GM12873 (cell line): ENCODE measurements at regions not wholly inside any gene's neighbourhood (a gene's known extent, or its start where the extent isn't known, plus 50 kb on each side); places are given as distances from the start of the nearest gene placed in this dataset.

ENCODE experiments used
- TF ChIP-seq, protein P1 (sequence below): IDR thresholded peaks from 2 replicates; pipeline ENCODE4 v1.5.1; 2012; ENCODE audit warnings: low read depth, mild to moderate bottlenecking, moderate library complexity, low read length, control low read depth; ENCODE audit not compliant: insufficient read depth; ENCODE audit errors: missing control alignments

DNA sequence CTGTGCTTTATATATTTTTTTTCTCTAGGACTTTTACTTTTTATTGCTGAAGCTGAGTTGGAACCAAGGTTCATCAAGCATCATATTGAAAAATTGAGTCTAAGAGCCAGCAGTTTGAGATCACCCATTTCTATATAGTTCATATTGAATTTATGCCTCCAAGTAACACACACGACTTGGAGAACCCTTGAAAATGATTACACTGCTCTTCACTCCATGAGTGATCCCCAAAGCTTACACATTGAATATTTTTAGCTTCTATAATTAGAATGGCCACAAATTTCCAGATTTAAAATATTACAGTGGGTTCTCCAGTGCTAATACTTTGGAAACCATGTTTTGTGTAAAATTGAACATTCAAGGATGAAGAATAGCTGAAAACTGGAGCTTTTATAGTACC is 144.4 kb upstream of the SLC4A4 start:
- TF ChIP-seq, protein P1, sequence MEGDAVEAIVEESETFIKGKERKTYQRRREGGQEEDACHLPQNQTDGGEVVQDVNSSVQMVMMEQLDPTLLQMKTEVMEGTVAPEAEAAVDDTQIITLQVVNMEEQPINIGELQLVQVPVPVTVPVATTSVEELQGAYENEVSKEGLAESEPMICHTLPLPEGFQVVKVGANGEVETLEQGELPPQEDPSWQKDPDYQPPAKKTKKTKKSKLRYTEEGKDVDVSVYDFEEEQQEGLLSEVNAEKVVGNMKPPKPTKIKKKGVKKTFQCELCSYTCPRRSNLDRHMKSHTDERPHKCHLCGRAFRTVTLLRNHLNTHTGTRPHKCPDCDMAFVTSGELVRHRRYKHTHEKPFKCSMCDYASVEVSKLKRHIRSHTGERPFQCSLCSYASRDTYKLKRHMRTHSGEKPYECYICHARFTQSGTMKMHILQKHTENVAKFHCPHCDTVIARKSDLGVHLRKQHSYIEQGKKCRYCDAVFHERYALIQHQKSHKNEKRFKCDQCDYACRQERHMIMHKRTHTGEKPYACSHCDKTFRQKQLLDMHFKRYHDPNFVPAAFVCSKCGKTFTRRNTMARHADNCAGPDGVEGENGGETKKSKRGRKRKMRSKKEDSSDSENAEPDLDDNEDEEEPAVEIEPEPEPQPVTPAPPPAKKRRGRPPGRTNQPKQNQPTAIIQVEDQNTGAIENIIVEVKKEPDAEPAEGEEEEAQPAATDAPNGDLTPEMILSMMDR: no peak

DNA sequence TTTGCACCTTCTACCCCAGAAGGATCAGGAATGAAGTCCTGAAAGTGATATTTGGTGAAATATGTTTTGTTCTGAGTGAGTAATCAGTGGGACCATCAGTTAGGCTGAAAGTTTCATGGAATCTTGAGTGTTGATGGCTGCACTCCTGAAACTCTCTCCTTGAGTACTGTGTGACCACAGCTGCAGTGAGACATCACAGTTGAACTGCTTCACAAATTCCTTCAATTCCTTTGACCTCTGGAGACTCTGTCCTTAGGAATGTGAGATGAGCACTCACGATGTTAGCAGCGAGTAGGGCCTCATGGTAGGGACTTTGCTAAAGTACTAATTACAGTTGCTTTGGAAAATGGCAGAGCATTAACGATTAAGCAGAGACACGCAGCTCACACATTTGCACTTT is 142.9 kb upstream of the SLC4A4 start:
- TF ChIP-seq, protein P1: no peak

DNA sequence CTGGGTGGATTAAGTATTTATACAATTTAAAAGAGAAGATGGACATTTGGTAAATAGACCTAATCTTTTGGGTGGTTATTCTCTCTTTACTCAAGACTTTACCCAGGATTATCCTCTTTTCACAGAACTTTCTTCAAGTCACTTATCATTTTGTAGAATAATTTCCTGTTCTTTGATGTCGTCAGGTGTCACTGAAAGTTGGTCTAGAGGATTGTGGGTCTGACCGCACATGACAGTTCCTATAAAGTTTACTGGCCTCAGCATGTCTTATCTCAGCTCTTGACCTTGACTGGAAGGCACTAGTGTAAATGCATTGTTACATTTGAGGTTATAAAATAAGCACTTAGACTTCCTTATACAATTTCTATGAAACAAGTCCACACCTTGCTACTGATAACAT is 139.9 kb upstream of the SLC4A4 start:
- TF ChIP-seq, protein P1: no peak

DNA sequence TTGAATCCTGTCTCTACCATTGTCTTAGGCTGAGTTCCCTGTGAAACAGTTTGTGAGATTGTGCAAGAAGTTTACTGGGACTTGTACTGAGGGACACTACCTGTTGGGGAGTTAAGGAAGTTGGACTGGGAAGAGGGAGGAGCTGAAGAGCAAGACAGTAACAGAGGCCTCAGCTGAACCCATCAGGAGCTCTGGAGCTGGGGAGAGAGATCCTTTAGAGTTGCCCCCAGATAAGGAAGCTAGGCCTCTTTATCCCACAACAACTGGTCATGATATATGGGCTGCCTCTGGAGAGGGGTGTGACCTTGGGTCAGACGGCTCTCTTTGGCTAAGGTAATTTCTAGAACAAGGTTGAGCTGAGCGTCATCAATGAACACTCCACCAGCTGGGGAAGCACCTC is 137.8 kb upstream of the SLC4A4 start:
- TF ChIP-seq, protein P1: no peak

DNA sequence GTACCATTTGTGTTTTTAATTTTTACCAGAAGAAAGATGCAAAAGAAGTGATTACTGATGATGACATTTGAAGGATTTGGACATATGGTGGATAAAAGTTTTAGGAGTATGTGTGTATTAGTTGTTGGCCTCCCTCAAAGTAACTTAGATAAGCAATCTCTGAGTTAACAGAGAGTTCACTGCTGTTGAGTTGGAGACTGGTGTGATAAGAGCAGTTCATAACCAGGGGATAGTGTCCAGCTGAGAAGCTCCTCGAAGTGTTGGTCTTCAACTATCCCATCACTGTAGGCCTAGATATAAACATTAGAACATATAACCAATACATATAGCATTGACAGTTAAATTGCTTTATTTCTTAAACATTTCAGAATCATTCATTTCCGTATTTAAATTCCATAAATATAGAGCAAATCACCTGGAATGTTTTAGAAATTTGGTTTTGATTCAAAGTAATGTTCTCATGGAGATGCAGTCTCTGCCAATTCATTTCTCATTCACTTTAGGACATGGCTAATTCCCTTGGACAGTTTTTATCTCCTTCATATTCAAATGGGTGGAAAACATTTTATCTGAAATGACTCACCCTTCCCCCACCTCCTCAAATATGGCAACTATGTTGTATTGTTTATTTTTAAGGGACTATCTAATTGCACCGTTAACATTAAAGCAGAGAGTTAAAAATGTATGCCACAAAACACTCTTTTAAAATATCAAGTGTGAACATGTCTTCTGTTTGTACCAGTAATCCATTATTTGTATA is 136.8 kb upstream of the SLC4A4 start:
- TF ChIP-seq, protein P1: no peak

DNA sequence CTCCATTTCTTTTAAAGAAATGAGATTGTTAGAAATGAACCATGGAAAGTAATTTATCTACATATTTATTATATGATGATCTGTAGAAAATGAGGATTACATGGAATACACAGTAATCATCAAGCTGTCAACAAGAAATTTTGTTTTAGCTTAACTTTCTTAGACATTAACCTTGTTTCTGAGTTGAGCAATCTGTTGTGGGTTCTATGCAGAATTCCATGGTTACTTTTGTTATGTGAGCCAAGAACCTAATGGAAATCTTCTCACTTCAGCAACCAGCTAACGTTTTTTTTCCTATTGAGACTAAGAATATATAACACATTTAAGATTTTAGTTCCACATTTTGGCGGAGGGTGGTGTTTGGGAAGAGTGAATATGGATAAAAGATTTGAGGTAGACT is 136.1 kb upstream of the SLC4A4 start:
- TF ChIP-seq, protein P1: no peak

DNA sequence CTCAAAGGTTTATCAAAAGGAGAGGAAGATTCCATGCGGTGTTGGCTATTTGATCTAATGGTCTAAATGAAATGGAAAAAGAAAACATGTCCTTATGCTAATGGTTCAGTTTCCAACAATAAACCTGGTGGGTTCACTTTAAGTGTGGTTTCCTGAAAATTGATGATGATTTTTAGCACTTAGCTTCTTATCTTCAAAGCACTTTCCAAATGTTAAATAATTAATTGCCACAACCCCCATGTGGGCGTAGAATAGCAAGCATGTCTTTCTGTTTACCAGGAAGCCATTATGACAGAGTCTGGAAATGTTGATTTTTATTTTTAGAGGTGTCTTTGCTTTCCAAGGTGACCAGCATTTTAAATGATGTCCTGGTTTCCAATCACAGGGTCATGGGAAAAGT is 134.8 kb upstream of the SLC4A4 start:
- TF ChIP-seq, protein P1: no peak

DNA sequence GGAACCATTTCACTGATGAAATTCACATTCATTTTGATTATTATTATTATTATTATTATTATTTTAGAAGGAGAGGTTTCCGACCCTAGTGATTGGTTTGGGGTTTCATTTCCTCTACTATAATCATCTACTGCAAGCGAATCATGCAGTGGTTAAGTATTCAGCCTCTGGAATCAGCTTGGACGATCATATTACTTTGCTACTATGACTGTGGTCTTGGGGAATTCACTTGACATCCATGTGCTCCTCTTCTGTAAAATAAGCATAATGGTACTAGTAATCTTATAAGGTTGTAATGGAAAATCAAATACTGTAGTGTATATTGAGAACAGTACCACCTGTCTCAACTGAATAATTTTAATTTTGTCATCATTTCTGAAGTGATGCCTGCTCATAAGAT is 132.1 kb upstream of the SLC4A4 start:
- TF ChIP-seq, protein P1: no peak
